HG03064 (cell line): ENCODE measurements at regions not wholly inside any gene's neighbourhood (a gene's known extent, or its start where the extent isn't known, plus 50 kb on each side); places are given as distances from the start of the nearest gene placed in this dataset.
"Not testable (repeated sequence)": the region's sequence is repeated elsewhere in the genome, so short reads cannot be mapped to it uniquely, and the experiment has no call there.

Experiments
- ATAC-seq: cut with Tn5 transposase; IDR thresholded peaks from one replicate; pipeline ENCODE4 v1.9.1; 2021; ENCODE audit warnings: low read depth; ENCODE audit not compliant: unreplicated experiment

- ATAC-seq, result no peak
Observed at GRCh38 chr3:3495611-3496010, 303.6 kb upstream of the LRRN1 start.

- ATAC-seq, result no peak
Observed at GRCh38 chr3:3476669-3477068, 297.2 kb upstream of the CRBN start.

DNA sequence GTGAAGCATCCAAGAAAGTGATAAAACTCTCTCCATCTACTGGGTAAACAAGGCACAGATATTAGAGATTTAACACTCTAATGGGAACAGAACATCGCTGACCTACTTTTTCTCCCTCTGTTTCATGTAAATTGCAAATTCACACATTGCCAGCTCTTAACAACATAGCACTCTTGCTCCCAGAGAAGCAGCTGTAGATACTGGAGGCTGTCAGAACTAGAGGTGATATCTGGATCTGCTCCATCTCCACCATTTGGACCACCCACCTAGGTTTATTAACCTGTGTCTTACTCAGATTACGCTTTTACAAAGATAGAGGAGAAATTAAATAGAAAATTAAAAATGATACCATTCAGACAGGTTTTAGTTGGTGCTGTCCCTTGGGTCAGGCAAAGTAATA lies 289.1 kb upstream of the CRBN start:
- ATAC-seq, result no peak

- no peak for ATAC-seq
Observed at GRCh38 chr3:3464131-3464530, 284.6 kb upstream of the CRBN start.

GRCh38 chr3:3461317-3461716 lies 281.8 kb upstream of the CRBN start:
- no peak for ATAC-seq

GRCh38 chr3:3448468-3448867 lies 269.0 kb upstream of the CRBN start:
- ATAC-seq, result no peak

- no peak for ATAC-seq
Observed at GRCh38 chr3:3447641-3448040, 268.1 kb upstream of the CRBN start.

DNA sequence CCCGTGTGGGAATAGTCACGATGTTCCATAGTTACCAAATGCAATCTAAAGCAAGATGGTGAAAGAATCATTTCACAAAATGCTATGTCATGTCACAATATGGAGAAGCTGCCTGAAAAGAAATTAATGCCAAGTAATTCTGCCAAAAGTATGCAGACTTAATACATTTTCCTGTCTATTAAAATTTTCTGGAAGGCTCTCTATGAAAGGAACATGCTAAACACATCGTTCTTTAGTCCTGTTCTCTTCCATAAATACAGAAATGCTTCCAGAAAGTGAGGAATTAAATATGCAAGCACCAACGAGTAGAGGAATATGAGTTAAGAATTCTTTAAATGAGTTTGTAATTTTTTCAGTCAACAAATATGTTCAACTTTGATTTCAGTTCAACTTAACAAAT lies 266.8 kb upstream of the CRBN start:
- ATAC-seq, result no peak

DNA sequence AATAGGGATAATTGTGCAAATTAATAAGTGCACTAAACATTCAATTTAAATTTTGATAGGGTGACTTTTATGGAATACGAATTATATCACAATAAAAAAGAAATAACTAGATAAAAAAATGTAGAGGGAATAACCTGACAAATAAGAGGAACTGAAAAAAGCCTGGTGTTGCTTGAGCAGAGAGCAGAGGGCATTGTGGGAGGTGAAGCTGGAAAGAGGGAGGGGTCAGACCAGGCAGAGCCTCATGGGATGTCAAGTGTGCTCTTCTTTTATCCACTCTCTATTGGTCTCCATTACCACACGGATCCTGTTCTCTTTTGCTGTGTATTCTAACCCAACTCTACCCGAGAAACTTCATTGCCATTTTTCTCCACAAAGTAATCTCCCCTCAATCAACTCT lies 264.0 kb upstream of the CRBN start:
- ATAC-seq, result no peak

DNA sequence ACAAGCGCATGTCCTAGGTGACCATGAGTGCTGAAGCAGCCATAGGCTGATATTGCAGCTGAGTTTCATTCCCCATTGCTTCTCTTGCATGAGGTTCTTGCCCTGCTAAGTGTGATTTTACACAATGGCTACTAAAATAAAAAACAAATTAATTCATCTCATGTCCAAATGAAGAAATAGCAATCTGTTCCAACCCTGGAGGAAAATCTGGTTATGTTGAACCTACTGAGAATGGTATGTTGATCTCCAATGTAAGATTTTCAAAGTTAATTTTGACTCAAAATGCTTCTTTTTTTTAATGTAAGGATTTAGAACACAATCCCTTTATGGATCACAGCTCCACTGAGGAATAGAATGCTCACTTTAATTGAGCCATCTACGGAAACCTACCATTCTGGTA lies 254.2 kb upstream of the CRBN start:
- ATAC-seq, result no peak

DNA sequence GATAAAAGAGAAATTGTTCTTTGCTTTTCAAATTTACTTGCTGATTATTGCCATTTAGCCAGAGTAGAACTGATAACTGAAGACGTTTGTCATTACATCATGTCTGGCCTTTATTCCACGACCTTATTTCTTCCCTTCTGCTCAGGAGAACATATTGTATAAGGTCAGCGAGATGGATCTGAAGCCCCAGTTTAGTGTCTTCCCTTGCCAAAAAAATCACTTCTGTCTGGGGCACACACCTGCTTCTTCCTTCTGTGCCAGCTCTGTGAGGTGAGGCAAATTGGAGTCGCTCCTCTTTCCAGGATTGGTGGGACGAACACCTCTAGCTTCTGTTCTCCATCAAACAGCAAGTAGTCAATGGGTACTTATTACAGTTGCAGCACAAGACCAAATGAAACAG lies 250.3 kb upstream of the CRBN start:
- ATAC-seq, result no peak

DNA sequence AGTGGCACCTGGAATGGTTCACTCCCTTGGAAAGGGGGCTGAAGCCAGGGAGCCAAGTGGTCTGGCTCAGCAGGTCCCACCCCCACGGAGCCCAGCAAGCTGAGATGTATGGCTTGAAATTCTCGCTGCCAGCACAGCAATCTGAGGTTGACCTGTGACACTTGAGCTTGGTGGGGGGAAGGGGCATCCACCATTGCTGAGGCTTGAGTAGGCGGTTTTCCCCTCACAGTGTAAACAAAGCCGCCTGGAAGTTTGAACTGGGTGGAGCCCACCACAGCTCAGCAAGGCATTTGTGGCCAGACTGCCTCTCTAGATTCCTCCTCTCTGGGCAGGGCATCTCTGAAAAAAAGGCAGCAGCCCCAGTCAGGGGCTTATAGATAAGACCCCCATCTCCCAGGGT lies 228.2 kb upstream of the CRBN start:
- not testable (repeated sequence) for ATAC-seq

GRCh38 chr3:3405131-3405530 lies 225.6 kb upstream of the CRBN start:
- no peak for ATAC-seq

DNA sequence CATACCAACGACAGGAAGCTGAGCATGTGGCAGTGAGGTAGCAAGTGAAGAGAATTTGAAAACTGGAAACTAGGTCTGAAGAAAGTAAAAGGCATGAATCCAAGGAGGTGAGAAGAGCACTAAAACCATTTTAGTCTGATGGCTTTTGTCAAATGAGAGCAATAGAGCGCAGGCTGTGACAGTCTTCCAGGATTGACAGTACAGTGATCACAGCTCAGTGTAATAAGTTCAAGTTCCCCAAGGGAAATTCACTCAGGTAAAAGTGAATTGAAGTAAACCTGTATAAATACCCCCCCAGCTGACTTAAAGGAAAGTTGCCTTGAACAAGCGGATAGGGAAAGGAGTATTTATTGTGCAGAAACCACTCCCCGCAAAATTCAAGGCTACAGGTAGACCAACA lies 224.2 kb upstream of the CRBN start:
- ATAC-seq, result no peak

- no peak for ATAC-seq
Observed at GRCh38 chr3:3392946-3393345, 213.5 kb upstream of the CRBN start.

- no peak for ATAC-seq
Observed at GRCh38 chr3:3383461-3383860, 204.0 kb upstream of the CRBN start.

GRCh38 chr3:3372210-3372777 lies 192.8 kb upstream of the CRBN start:
- no peak for ATAC-seq

DNA sequence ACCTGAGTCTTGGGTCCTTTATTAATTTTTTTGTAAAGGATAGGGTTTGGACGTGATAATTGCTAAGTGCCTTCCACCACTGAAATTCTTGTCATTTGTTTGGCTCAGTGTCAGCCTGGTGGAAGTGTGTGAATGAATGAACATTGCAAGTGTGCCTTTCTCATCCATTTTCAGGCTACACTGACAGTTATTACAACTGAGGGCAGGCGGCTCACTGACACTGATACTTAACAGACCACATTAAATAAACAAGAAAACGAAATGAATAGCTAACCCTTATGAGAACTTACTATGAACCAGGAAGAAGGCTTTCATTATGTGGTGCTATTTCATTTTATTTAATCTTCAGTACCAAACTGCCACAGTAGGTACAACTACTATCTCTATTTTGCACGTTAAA lies 188.8 kb upstream of the CRBN start:
- ATAC-seq, result no peak

DNA sequence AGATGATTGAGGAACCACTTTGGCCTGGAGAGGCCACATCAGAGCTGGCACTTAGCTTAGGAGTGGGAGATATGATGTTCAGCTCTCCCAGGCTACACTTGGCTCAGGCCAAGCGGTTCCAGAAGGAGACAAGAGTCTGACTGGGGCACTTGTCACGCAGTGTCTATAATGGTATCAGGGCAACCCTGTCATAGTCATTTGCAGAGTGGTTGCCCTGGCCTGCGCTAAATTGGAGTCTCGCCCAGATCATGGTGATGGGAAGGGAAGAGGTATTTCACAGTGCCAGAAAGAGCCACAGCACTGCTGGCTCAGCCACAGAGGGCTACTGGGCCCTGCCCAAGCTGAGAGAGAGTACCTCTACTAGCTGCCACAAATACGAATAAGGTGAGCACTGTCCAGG lies 186.9 kb upstream of the CRBN start:
- ATAC-seq, result no peak

- ATAC-seq, result no peak
Observed at GRCh38 chr3:3365716-3366115, 186.2 kb upstream of the CRBN start.

GRCh38 chr3:3356846-3357245 lies 177.4 kb upstream of the CRBN start:
- ATAC-seq, result no peak

DNA sequence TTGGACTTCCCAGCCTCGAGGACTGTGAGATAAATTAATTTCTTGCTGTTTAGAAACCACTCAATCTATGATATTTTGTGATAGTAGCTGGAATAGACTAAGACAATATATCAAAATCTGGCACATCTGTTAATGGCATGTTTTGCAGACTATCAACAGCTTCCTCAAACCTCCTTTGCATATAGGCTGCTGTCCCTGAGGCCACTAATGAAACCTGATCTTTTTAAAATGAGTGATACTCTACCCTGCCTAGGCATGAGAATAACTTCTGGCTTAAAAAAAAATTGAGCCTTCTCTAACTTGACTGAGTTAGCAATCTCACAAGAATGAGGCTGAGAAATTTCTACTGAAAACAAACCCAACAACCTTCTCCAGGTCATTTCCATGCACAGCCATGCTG lies 176.0 kb upstream of the CRBN start:
- no peak for ATAC-seq

- peak; percentile 69 for ATAC-seq
Observed at GRCh38 chr3:3353153-3353552, 173.7 kb upstream of the CRBN start.
